ENCODE measurements at regions not wholly inside any gene's neighbourhood (a gene's known extent, or its start where the extent isn't known, plus 50 kb on each side); places are given as distances from the start of the nearest gene placed in this dataset.
"Not testable (repeated sequence)": the region's sequence is repeated elsewhere in the genome, so short reads cannot be mapped to it uniquely, and the experiment has no call there.

- TF ChIP-seq, protein P1, sequence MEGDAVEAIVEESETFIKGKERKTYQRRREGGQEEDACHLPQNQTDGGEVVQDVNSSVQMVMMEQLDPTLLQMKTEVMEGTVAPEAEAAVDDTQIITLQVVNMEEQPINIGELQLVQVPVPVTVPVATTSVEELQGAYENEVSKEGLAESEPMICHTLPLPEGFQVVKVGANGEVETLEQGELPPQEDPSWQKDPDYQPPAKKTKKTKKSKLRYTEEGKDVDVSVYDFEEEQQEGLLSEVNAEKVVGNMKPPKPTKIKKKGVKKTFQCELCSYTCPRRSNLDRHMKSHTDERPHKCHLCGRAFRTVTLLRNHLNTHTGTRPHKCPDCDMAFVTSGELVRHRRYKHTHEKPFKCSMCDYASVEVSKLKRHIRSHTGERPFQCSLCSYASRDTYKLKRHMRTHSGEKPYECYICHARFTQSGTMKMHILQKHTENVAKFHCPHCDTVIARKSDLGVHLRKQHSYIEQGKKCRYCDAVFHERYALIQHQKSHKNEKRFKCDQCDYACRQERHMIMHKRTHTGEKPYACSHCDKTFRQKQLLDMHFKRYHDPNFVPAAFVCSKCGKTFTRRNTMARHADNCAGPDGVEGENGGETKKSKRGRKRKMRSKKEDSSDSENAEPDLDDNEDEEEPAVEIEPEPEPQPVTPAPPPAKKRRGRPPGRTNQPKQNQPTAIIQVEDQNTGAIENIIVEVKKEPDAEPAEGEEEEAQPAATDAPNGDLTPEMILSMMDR (IDR thresholded peaks at IDR 0.05): not testable (repeated sequence)
- not testable (repeated sequence) for TF ChIP-seq POLR2A (IDR thresholded peaks at IDR 0.05)
These were observed 527.7 kb downstream of the TTLL7 start for GRCh38 chr1:83471272-83471671.
